Inflammatory macrophage (primary cell): ENCODE measurements at regions not wholly inside any gene's neighbourhood (a gene's known extent, or its start where the extent isn't known, plus 50 kb on each side); places are given as distances from the start of the nearest gene placed in this dataset.

Experiments used
- DNase-seq, 2 donors: peaks; one replicate each; pipeline ENCODE4 v3.0.0-alpha.2; 2020 to 2022

DNA sequence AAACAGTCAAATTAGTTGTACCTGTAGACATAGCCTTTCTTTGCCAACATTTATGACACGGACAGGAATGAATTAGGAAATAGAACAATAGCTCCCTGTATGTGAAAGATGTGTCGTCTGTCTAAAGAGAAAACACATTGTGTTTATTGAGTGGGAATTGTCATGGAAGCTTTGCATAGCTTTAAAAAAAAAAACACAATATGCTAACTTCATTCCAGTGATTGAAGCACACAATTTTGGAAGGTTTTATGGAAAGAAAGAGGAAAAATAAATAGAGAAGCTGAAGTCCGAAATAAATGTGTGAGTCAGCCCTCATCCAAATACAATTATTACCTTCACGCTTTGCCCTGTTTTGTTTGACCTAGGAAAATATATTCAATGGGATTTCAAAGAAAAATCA lies 1095.7 kb downstream of the TSN start:
- no peak for DNase-seq

DNA sequence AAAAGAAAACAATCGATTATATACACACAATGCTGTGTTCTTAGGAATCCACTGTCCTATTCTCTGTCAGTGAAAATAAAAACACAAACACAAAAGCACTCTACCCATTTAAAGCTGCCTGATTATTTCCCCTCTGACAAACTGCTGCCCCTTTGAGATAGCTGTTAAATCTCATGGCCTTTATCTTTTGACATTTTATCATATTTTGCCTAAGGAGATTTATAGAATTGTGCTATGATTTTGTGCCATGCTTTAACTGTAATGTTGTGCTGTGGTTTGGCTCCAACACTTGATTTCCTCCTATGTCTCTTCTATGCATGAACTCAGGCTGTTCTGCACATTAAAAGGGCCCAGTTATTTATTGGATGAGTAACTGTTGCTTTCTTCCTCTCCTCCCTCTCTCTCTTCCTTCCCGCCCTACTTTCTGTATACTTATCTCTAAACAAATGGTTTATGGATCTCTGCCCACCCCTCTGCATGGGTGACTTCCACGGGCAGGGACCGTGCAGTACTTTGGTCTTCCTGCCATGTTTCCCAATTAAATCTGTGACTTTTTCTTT lies 1096.6 kb downstream of the TSN start:
- no peak for DNase-seq

- DNase-seq, result no peak
These were observed 1101.2 kb downstream of the TSN start for GRCh38 chr2:122856696-122857095.

DNA sequence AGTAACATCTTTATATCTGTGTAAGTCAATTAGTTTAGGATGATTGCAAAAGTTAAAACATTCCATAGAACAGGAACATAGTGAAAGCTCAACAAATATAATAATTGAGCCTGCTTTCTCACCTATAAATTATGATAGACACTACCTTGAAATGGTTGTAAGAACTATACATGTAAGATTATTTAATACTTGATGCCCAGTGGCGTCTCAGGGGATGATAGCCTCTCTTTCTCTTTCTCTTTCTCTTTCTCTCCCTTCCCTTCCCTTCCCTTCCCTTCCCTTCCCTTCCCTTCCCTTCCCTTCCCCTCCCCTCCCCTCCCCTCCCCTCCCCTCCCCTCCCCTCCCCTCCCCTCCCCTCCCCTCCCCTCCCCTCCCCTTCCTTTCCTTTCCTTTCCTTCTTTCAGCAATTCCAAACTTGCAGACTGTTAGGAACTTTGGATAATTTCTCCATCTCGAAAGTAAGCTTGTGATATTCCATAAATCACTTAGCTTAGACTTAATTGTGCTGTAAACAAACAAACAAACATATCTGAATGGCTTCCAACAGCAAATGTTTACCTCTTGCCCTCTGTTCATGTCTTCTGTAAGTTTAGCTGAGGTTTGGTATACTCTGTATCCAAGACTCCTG lies 1102.7 kb downstream of the TSN start:
- DNase-seq, result no peak

DNA sequence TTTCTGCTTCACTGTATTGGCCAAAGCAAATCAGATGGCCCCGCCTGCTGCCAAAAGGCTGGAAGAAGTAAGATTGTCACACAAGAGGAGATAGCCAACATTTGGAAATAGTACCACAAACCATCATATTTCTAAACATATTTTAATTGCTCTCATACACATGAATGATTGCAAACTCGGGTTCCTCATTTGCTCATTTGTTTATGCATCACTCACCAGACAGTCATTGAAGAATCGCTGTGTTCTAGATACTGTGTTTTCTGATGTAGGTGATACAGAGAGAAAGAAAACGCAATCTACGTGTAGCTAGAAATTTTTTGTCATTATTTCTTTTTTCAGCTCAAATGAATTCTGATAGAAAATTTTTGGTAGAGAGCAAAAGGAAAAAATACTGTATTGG lies 1103.4 kb downstream of the TSN start:
- DNase-seq, result no peak

- no peak for DNase-seq
These were observed 1103.8 kb downstream of the TSN start for GRCh38 chr2:122859260-122859659.

DNA sequence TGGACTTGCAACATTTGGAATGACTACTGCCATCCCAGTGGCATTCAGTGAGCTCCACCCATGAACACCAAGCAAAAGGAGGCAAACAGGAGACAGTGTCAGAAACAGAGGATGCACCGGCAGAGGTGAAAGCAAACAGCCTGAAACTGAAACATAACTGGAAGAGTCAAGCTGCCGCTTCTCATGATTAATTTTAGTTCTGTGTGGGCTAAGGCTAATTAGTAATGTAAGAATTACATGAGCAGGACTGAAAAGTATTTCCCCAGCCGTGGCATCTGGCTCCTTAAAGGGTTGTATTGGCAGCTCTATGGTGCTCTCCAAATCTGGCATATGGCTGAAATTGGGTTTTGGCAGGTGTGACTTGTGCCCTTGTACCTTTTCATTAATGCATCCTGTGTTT lies 1108.1 kb downstream of the TSN start:
- no peak for DNase-seq

DNA sequence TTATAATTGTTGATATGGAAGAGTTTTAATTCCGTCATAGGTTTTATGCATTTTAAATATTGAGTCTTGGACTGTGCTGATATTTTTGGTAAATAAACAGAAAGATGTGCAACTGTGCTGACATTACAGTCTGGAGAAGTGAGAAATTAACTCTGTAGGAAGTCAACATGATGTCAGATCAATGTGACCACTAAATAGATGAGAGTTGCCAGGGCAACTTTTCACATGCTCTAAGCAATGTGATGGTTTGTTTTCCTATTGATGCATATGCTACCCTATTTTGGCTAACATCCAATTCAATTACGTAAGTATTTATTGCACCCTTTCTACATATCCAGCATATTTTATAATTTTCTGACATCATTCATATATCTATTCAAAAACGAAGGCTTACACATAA lies 1109.3 kb downstream of the TSN start:
- peak; percentile 3 to 48 for DNase-seq

DNA sequence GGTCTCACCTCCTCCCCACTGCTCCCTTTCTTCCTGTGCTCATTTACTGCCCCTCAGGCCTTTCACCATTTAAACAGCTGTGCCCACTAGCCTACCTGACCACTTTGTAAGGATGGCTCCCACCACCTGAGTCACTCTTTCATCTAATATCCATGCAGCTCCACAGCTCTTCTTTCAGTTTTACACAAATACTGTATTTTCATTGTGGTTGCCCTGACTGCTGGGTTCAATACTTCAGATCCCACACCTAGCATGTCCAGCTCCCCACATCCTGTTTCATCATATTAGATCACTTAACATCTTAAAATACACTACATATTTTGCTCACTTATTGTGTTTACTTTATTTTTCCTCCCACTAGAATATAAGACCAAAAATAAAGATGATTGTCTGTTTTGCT lies 1110.6 kb downstream of the TSN start:
- DNase-seq, result no peak

DNA sequence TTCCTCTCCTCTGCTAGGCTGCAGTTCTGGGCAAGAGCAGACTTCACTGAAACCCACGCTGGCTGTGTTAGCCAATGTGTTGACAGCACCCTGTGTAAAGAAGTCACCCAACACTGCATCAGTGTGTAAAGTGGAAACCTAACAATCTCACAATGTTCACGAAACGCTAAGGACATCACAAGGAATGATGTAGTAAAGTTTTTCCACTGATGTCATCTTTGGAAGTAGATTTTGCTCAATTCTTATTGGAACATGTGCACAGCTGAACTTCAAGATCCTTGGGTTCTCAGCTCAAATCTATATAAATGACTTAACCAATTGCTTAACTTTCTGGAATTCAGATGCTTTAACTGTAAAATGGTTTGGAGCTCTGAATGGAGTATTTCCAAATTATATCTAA lies 1112.5 kb downstream of the TSN start:
- no peak for DNase-seq

DNA sequence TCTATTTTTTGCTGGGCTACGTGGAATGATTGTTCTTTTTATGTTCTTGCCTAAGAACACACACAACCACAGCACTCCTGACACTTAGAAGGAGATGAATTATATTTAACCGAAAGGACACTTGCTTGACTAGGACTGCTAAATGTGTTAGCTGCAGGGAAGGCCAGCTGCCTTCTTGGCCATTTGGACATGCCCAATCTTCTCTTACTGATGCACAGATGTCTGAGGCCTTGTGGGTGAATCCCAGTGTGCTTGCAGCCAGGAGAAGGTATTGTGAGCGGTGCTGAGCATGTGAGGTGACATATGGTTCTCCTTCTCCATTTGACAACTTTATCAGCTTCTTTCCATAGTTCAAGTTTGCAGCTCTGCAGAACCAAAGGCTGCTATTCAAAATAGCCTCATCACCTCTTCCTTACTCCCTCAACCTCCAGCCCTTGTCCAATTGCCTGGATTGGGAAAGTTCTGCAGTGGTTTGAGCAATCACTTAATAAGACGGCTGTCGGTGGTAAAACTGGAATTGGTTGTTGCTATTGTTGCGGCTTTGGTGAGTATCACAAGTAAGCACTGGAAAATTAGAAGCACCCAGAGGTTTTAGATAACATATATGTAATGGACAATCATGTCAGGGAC lies 1113.3 kb downstream of the TSN start:
- DNase-seq, result no peak

GRCh38 chr2:122873951-122874350 lies 1118.5 kb downstream of the TSN start:
- no peak for DNase-seq

- no peak for DNase-seq
These were observed 1119.8 kb downstream of the TSN start for GRCh38 chr2:122875091-122875865.

- DNase-seq, result no peak
These were observed 1128.4 kb downstream of the TSN start for GRCh38 chr2:122883849-122884248.

DNA sequence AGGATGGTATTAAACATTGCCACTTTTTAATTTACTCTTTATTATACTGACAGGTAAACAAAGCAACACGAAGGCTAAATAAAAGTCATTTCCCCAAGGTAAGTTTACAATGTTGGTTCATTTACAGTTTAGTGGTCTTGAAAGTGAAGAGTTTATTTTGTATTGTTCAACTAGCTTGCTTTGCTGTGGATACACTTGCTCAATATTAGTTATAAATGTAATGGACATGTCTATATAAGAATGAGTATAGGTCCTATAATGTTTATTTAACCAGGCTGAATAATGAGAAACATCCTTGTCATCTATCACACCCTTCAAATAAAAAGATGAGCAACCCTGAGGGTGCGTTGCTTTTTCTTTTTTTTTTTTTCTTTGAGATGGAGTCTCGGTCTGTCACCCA lies 1129.4 kb downstream of the TSN start:
- no peak for DNase-seq

DNA sequence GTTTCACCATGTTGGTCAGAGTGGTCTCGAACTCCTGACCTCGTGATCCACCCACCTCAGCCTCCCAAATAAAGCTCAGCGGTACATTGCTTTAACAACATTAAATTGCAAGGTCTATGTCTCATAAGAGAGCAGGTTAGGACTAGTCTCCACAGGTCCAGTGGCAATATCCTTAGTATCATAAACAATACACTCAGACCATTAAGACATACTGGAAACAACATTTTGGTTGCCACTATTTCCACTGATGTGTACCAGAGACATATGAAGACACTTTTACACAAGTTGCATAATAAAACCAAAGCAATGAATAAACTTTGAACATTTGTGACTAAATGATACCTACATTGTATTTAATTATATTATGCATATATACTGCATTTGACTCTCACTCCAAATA lies 1130.0 kb downstream of the TSN start:
- DNase-seq, result no peak

DNA sequence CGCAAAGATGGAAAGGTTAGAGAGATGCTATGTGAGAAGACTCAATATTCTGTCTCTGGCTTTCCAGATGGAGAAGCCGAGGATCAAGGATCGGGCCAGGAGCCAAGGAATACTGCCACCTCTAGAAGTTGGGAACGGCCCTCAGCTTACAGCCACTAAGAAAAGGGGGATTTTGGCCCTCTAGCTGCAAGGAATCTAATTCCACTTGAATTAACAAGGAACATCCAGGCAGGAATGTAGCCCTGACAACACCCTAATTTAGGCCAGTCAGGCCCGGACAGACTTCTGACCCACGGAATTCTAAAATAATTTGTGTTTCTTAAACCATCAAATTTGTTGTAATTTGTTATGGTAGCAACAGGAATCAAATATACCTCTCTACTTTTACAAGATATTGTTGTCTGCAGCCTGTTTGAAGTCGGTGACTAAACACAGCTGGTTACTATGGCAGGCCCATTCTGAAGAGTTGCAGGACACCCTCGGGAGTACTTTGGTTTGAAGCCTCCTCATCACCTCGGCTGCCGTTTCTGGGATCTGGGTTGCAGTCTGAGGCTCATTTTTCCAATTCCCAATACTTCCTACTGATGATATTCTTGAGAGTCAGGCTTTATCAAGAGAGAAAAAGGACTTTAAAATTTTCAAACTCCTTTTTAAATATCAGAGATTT lies 1131.2 kb downstream of the TSN start:
- no peak for DNase-seq

GRCh38 chr2:122899614-122900013 lies 1125.5 kb upstream of the CNTNAP5 start:
- no peak for DNase-seq

- no peak for DNase-seq
These were observed 1119.7 kb upstream of the CNTNAP5 start for GRCh38 chr2:122905431-122905830.

DNA sequence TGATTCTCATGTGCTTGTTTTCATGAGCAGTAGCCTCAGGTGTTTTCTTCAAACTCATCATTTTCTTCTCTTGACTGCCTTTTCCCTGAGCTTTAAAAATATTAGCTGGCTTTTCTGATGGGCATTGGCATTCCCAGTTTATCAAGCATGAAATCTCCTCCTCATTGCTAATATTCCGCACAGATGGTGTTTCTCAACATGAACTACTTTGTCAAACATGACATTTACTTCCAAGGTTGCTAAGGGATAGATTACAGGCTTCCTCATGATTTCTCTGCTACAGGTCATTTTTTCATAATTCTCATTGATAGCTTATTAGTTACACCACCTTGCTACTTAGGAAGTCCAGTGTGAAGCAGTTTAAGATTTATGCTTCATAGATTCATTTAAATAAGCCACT lies 1116.9 kb upstream of the CNTNAP5 start:
- DNase-seq, result no peak

DNA sequence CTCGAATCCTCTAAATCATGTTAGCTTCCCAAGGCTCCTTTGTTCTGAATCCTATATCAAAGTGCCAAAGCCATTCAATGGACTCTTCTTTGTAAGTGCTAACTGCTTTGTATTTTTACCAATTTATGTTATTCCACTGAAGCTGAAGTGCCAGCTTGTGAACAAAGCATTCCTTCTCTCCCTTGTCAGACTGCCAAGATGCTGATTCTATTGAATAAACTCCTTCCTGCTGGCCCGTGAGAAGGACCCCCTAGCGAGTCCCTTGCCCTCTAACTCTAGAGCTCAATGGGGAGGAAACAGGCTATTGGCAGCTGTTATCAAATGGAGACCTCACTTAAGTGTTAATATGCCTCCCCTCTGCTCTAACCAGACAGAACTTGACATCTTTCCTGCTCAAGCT lies 1097.9 kb upstream of the CNTNAP5 start:
- DNase-seq, result no peak

DNA sequence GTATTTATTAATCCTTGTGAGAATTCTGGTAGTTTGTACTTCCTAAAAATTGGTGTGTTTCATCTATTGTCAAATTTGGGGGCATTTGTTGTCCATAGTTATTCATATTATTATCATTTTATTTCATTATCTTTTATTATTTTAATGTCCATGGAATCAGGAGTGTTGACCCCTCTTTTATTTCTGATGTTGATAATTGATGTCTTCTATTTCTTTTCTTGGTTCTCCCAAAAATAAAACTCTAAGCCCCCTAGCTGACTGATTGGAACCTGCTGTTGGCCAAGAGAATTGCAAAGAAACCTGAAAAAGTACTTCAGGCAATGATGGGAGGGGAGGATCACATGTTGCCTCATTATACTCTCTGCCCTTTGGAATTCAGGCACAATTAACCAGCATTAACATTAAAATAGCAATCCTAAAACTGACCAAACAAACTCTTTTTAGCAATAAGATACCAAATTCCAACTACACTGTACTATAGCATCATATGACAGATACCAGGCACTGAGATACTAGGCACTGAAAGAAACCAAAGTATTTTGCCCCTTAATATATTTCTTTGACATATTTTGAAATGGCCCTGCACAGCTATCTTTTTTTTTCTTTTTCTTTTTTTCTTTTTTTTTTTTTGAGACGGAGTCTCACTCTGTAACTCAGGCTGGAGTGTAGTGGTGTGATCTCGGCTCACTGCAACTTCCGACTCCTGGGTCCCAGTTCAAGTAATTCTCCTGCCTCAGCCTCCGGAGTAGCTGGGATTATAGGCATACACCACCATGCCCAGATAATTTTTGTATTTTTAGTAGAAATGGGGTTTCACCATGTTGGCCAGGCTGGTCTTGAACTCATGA lies 1097.2 kb upstream of the CNTNAP5 start:
- no peak for DNase-seq
